ENCODE measurements at regions not wholly inside any gene's neighbourhood (a gene's known extent, or its start where the extent isn't known, plus 50 kb on each side); places are given as distances from the start of the nearest gene placed in this dataset.

- Mint-ChIP-seq H3K36me3 (no peaks in the 10 kb centered on the region), H3K27ac (peak overlapping the region; percentile 70), H3K4me3 (peak overlapping the region; percentile 44)
Measured at GRCh38 chr1:244963231-244963826, 99.0 kb upstream of the HNRNPU start.

GRCh38 chr1:244962130-244962529 lies 97.8 kb upstream of the HNRNPU start:
- H3K27ac Mint-ChIP-seq = no peak overlapping the region
- no peak overlapping the region for H3K4me3 Mint-ChIP-seq
- DNase-seq = no peak
- H3K36me3 Mint-ChIP-seq = no peaks in the 10 kb centered on the region
- H3K27me3 Mint-ChIP-seq = peaks cover 5% of the 10 kb centered on the region
- H3K9me3 Mint-ChIP-seq = no peaks in the 10 kb centered on the region
- peaks cover 19% of the 10 kb centered on the region for H3K4me1 Mint-ChIP-seq

More at GRCh38 chr1:244963231-244963826, 99.0 kb upstream of the HNRNPU start:
- peaks cover 15% of the 10 kb centered on the region for H3K4me1 Mint-ChIP-seq
- no peaks in the 10 kb centered on the region for H3K9me3 Mint-ChIP-seq
- no peak for DNase-seq
- H3K27me3 Mint-ChIP-seq = no peaks in the 10 kb centered on the region

GRCh38 chr1:244960904-244961303 lies 96.6 kb upstream of the HNRNPU start:
- H3K9me3 Mint-ChIP-seq = no peaks in the 10 kb centered on the region
- no peak for DNase-seq
- peaks cover 8% of the 10 kb centered on the region for H3K27me3 Mint-ChIP-seq
- no peak overlapping the region for H3K4me3 Mint-ChIP-seq
- H3K4me1 Mint-ChIP-seq = peaks cover 19% of the 10 kb centered on the region
- H3K36me3 Mint-ChIP-seq = no peaks in the 10 kb centered on the region
- no peak overlapping the region for H3K27ac Mint-ChIP-seq

GRCh38 chr1:244958593-244958992 lies 94.2 kb upstream of the HNRNPU start:
- Mint-ChIP-seq H3K27ac (no peak overlapping the region), H3K27me3 (peaks cover 8% of the 10 kb centered on the region), H3K4me1 (peaks cover 6% of the 10 kb centered on the region), H3K4me3 (no peak overlapping the region), H3K9me3 (no peaks in the 10 kb centered on the region), H3K36me3 (no peaks in the 10 kb centered on the region)
- no peak for DNase-seq

GRCh38 chr1:244957525-244957924 lies 93.2 kb upstream of the HNRNPU start:
- Mint-ChIP-seq H3K4me1 (peaks cover 4% of the 10 kb centered on the region), H3K9me3 (no peaks in the 10 kb centered on the region), H3K4me3 (no peak overlapping the region), H3K27me3 (peaks cover 8% of the 10 kb centered on the region), H3K36me3 (no peaks in the 10 kb centered on the region), H3K27ac (no peak overlapping the region)
- no peak for DNase-seq

- H3K9me3 Mint-ChIP-seq = no peaks in the 10 kb centered on the region
- H3K27me3 Mint-ChIP-seq = peaks cover 8% of the 10 kb centered on the region
- H3K4me1 Mint-ChIP-seq = peaks cover 4% of the 10 kb centered on the region
- H3K27ac Mint-ChIP-seq = no peak overlapping the region
- no peaks in the 10 kb centered on the region for H3K36me3 Mint-ChIP-seq
- DNase-seq = no peak
- no peak overlapping the region for H3K4me3 Mint-ChIP-seq
Measured at GRCh38 chr1:244957122-244957521, 92.8 kb upstream of the HNRNPU start.

- Mint-ChIP-seq H3K27me3 (peaks cover 8% of the 10 kb centered on the region), H3K4me1 (peaks cover 4% of the 10 kb centered on the region), H3K9me3 (no peaks in the 10 kb centered on the region), H3K36me3 (no peaks in the 10 kb centered on the region), H3K27ac (no peak overlapping the region), H3K4me3 (no peak overlapping the region)
- no peak for DNase-seq
Measured at GRCh38 chr1:244955661-244956060, 91.3 kb upstream of the HNRNPU start.

- no peak for DNase-seq
- Mint-ChIP-seq H3K27me3 (peaks cover 8% of the 10 kb centered on the region), H3K36me3 (no peaks in the 10 kb centered on the region), H3K4me1 (peaks cover 4% of the 10 kb centered on the region), H3K27ac (no peak overlapping the region), H3K9me3 (no peaks in the 10 kb centered on the region), H3K4me3 (no peak overlapping the region)
Measured at GRCh38 chr1:244954359-244954758, 90.0 kb upstream of the HNRNPU start.

GRCh38 chr1:244953901-244954300 lies 89.6 kb upstream of the HNRNPU start:
- Mint-ChIP-seq H3K9me3 (no peaks in the 10 kb centered on the region), H3K4me1 (peaks cover 4% of the 10 kb centered on the region), H3K4me3 (no peak overlapping the region), H3K27me3 (peaks cover 8% of the 10 kb centered on the region), H3K36me3 (no peaks in the 10 kb centered on the region), H3K27ac (no peak overlapping the region)
- DNase-seq = no peak

GRCh38 chr1:244952940-244953339 lies 88.6 kb upstream of the HNRNPU start:
- no peak overlapping the region for H3K27ac Mint-ChIP-seq
- no peaks in the 10 kb centered on the region for H3K9me3 Mint-ChIP-seq
- H3K36me3 Mint-ChIP-seq = no peaks in the 10 kb centered on the region
- DNase-seq = no peak
- peaks cover 4% of the 10 kb centered on the region for H3K4me1 Mint-ChIP-seq
- no peak overlapping the region for H3K4me3 Mint-ChIP-seq
- peaks cover 8% of the 10 kb centered on the region for H3K27me3 Mint-ChIP-seq

GRCh38 chr1:244952280-244952933 lies 88.1 kb upstream of the HNRNPU start:
- H3K9me3 Mint-ChIP-seq = no peaks in the 10 kb centered on the region
- H3K27me3 Mint-ChIP-seq = peaks cover 7% of the 10 kb centered on the region
- H3K4me3 Mint-ChIP-seq = no peak overlapping the region
- no peak for DNase-seq
- no peaks in the 10 kb centered on the region for H3K36me3 Mint-ChIP-seq
- peaks cover under 1% of the 10 kb centered on the region for H3K4me1 Mint-ChIP-seq
- H3K27ac Mint-ChIP-seq = no peak overlapping the region

- Mint-ChIP-seq H3K36me3 (no peaks in the 10 kb centered on the region), H3K4me3 (no peak overlapping the region), H3K4me1 (peaks cover 5% of the 10 kb centered on the region), H3K27ac (no peak overlapping the region), H3K27me3 (peaks cover 4% of the 10 kb centered on the region), H3K9me3 (no peaks in the 10 kb centered on the region)
- DNase-seq = no peak
Measured at GRCh38 chr1:244948416-244948815, 84.1 kb upstream of the HNRNPU start.

- Mint-ChIP-seq H3K36me3 (no peaks in the 10 kb centered on the region), H3K9me3 (no peaks in the 10 kb centered on the region), H3K27me3 (peaks cover 4% of the 10 kb centered on the region), H3K4me1 (peaks cover 5% of the 10 kb centered on the region), H3K27ac (peak overlapping the region; percentile 74), H3K4me3 (no peak overlapping the region)
- no peak for DNase-seq
Measured at GRCh38 chr1:244945109-244945671, 80.8 kb upstream of the HNRNPU start.

GRCh38 chr1:244941121-244941520 lies 76.8 kb upstream of the HNRNPU start:
- no peak for DNase-seq
- Mint-ChIP-seq H3K36me3 (no peaks in the 10 kb centered on the region), H3K27ac (no peak overlapping the region), H3K4me3 (no peak overlapping the region), H3K9me3 (no peaks in the 10 kb centered on the region), H3K4me1 (peaks cover 5% of the 10 kb centered on the region), H3K27me3 (peaks cover 3% of the 10 kb centered on the region)

GRCh38 chr1:244937099-244937498 lies 72.8 kb upstream of the HNRNPU start:
- H3K4me3 Mint-ChIP-seq = no peak overlapping the region
- no peaks in the 10 kb centered on the region for H3K9me3 Mint-ChIP-seq
- peaks cover 3% of the 10 kb centered on the region for H3K27me3 Mint-ChIP-seq
- H3K4me1 Mint-ChIP-seq = no peaks in the 10 kb centered on the region
- DNase-seq = no peak
- no peak overlapping the region for H3K27ac Mint-ChIP-seq
- no peaks in the 10 kb centered on the region for H3K36me3 Mint-ChIP-seq
